Activated CD8-positive, alpha-beta memory T cell treated with anti-CD3 and anti-CD28 coated beads for 36 hours (primary cell): ENCODE measurements at regions not wholly inside any gene's neighbourhood (a gene's known extent, or its start where the extent isn't known, plus 50 kb on each side); places are given as distances from the start of the nearest gene placed in this dataset.

Experiments used
- CTCF ChIA-PET: fragments of 350-600 bp; sonication (Branson Sonifier 250); formaldehyde crosslinking; loops from one replicate; lab custom pipeline; 2021; ENCODE audit warnings: antibody characterized with exemption; lab: Charles Lee
- POLR2A ChIA-PET: fragments of 350-600 bp; sonication (Branson Sonifier 250); formaldehyde crosslinking; loops from one replicate; lab custom pipeline; 2021; ENCODE audit warnings: antibody characterized with exemption; lab: Charles Lee

DNA sequence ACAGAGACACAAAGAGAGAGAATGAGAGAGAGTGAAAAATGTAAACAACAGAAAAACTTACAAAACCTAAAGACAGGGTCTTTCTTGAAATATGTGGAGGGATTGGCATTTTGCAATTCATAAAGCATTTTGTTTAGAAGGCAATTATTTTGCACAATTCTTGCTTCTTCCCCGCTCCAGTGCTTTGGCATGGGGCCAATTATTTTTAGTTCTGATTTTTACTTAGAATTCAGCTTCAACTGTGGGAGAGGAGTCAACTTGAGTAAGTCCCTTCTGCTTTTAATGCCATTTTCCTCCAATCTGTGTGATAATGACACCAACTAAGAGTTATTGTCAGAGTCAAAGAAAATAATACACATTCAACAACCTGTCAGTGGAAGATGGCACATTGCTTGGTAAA, 1051.9 kb downstream of the NLGN4X start:
- ChIA-PET CTCF (no interaction called here), POLR2A (no interaction called here)

DNA sequence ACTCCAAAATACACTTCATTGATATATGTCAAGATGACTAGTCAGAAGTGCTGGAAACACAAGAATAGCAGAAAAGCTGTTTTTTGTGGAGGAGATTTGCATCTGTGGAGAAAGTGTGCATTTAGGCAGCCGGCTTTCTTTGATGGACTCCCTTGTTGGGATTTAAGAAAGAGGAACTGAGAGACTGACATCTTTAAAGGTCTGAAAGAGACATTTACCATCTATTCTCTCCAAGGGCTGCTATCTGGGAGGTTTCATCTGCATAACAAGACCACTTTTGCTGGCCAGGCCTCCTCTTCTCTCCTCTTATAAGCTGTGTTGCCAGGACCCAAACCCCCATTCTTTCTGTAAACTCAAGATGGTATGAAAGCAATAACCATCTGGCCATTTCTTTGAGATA, 1065.0 kb downstream of the NLGN4X start:
- CTCF ChIA-PET: no interaction called here
- POLR2A ChIA-PET: no interaction called here

DNA sequence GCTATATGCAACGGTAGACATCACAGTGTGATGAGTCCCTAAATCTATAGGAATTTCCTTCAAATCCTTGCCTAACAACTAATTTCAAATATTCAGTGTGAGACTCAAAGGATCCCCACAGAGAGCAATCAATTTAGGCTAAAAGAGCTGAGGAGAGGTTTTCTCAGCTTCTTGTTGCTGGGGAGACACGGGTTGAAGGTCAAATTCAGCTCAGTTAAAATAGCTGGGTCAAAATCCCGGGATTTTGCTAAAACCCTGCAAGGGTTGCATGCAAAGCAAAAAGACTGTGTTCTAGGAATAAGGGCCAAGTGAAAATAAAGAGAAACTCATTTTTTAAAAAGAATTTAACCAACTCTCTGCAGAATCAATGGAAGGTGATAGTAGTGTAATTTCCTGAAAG, 1073.4 kb downstream of the NLGN4X start:
- POLR2A ChIA-PET: no interaction called here
- CTCF ChIA-PET: no interaction called here

DNA sequence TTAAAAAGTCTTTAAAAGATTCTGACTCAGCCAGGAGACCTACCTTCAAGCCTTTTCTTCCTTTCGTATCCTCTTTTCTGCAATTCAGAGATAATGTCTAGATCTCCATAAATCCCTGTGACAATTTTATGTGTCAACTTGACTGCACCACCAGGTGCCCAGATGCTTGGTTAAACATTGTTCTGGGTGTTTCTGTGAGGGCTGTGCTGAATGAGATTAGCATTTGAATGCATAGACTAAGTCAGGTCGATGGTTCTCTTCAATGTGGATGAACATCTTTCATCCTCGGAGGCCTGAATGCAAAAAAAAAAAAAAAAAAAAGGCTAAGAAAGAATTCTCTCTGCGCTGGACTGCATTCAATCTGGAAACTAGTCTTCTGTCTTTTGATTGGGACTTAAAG, 1082.7 kb downstream of the NLGN4X start:
- ChIA-PET POLR2A (no interaction called here), CTCF (no interaction called here)

DNA sequence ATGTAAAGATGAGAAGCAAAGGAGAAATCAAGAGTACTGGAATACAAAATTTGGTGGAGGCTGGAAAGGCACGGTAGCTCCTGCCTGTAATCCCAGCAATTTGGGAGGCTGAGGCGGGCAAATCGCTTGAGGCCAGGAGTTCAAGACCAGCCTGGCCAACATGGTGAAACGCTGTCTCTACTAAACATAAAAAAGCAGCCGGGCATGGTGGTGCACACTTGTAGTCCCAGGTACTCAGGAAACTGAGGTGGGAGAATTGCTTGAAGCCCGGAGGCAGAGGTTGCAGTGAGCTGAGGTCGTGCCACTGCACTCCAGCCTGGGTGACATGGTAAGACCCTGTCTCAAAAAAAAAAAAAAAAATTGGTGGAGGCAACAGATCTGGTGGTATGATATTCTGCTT, 1086.0 kb downstream of the NLGN4X start:
- POLR2A ChIA-PET: no interaction called here
- CTCF ChIA-PET: no interaction called here

DNA sequence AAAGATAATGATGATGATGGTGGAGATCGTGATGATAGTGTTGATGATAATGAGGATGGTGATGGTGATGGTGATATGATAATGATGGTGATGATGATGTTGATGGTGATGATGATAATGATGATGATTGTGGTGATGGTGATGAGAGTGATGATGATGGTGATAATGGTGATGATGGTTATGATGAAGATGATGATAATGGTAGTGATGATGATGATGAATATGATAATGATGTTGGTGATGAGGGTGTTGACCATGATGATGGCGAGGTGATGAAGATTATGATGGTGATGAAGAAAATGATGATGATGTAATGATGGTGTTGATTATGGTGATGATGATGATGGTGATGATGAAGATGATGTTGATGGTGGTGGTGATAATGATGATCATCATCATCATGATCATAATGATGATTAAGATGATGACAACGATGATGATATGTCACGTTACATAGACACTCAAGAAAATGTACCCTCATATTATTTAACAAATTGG, 1106.4 kb downstream of the NLGN4X start:
- ChIA-PET POLR2A (no interaction called here), CTCF (interaction anchor here (0.6 kb wide), 1 partner anchor 110 kb away, joined by 5 read pairs; no protein-coding TSS in a partner anchor)

DNA sequence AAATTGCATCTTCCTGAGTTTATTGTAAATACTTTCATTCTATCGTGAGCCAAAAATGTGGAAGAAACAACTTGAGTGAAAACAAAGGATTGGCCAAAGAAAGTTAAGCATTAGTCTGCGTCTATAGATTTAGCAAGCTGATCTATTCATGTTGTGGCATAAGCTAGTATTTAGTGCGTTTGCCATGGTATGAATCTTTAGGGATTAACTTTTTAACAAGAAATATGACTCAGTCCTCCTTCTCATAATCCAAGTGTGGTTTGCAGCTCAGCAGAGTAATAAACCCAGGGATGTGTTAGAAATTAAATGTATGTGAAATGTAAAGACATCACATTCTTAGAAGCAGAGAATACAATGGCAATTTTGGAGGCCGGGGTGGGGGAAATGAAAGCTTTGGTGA, 1110.9 kb downstream of the NLGN4X start:
- CTCF ChIA-PET: no interaction called here

DNA sequence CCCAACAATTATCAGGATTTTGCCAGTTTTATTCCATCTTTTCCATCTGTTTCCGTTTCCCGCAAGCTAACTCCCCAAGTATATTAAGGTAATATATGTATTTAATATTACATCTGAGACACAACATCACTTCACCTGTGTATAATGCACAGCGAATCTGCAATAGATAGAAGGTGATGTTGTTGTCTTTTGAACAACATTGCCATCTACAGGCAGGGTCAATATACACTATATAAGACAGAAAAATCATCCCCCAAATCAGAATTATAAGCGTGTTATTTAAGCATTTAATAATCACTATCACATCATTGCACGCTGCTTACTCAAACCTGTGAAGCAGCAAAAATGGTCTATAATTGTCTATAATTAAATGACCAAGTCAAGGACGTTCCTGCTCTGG, 1115.5 kb downstream of the NLGN4X start:
- POLR2A ChIA-PET: no interaction called here
- CTCF ChIA-PET: no interaction called here

More for the DNA sequence above, 1110.9 kb downstream of the NLGN4X start:
- POLR2A ChIA-PET: no interaction called here

DNA sequence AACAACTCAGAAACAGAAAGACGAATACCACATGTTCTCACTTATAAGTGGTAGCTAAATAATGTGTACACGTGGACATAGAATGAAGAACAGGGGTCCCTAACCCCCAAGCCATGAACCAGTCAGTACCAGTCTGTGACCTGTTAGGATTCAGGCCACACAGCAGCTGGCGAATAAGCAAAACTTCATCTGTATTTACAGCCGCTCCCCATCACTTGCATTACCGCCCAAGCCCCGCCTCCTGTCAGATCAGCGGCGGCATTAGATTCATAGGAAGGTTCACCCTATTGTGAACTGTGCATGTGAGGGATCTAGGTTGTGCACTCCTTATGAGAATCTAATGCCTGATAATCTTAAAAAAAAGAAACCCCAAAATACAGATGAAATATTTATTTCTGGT, 1128.7 kb downstream of the NLGN4X start:
- POLR2A ChIA-PET: no interaction called here
- CTCF ChIA-PET: no interaction called here

DNA sequence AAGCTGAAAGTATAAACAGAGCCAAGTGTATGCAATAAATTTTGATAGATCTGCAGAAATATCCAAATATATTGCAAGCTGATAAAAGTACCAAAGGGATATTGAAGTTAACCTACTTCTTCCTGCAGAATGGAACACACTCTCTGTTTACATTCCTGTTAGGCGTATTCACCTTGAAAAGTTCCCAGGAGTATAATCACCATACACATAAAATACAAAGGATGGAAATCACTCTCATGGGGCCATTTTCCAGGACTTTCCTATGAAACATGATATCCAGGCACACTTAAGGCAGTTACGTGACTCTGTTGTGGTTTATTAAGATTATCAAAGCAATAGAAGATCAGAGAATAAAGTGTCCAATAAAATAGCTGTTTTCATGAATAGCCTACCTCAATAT, 1142.3 kb downstream of the NLGN4X start:
- ChIA-PET CTCF (no interaction called here), POLR2A (no interaction called here)

DNA sequence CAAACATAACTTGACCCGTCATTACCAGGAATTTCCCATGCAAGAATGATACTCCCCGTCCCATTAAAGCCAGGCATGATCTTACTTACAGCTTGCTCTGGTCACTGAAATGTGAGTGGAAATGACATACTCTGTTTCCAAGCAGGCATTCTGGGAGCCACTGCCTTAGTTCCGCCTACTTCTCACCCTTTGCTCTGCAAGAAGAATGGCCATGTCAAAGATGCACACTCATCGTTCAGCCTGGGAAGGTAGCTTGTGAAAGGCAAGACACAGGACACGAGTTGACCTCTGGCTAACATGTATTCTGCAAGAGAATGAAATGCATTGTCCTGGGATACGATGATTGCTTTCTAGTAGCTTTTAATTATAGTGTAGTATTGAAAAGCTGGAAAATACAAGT, 1144.4 kb downstream of the NLGN4X start:
- ChIA-PET CTCF (no interaction called here), POLR2A (no interaction called here)

DNA sequence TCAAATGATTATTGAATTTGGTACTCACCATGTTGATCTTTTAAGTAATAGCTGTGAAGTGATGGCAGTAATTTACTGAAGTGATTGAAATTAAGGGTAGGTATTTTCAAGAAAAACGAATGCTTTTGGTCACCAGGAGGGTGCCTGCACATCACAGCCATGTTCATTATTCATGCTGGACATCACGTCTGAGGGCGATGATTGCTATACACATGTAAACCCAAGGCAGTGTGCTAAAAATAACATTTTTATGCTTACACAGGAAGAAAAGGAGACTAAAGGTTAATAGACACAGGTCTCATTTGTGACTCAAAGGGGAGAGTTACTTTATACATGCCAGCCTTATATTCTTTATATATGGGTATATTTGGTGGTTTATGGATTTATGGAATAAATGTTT, 1146.0 kb downstream of the NLGN4X start:
- CTCF ChIA-PET: no interaction called here
- POLR2A ChIA-PET: no interaction called here

DNA sequence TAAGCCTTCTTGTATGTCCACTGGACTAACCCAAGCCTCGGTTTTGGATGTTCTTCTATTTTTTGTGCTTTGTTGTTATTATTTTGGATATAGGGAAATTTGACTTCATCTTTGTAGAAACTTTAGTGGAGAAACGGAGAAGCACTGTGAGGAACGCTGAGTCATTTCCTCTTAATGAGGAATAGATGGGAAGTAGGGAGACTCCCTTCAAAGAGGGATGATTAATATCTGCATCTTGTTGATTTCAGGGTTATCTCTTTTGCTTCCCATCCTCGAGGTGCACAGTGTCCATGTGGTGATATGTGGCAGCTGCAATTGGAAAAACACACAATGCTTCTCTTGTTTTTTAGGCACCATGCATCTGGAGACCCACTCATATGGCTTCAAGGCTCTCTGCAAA, 1147.9 kb downstream of the NLGN4X start:
- POLR2A ChIA-PET: no interaction called here
- CTCF ChIA-PET: no interaction called here

DNA sequence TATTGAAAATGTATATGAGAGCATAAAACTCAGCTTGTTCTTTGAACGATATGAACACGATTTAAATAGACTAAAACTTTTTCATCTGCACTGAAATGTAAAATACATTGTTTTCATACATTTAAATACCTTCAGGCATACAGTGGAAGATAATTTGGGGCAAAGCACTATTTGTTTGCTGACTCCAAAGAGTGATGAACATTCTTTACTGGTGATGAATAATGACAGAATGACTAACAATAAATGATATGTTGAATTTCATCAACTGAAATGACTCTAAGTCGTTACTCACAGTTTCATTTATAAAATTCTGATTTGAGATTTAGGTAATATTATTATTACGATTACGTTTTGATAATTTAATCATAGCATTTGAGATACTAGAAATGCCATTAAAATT, 1160.1 kb downstream of the NLGN4X start:
- ChIA-PET CTCF (no interaction called here), POLR2A (no interaction called here)

DNA sequence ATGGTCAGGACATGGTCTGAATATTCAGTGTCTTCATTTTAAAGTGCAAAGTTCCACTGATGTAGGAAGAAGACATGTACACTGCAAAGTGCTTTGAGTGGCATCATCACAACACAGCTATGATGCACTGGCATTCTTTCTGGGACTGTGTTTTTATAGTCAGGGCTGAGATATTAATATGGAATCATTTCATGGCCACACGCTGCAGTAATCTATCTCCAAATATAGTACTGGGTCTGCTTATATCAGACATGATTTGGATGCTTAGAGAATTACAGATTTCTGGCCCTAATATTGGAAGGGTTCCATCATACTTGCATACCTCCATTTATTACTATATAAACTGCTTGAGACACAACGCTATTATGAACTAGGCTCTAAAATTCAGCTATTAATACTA, 1170.9 kb downstream of the NLGN4X start:
- ChIA-PET POLR2A (no interaction called here), CTCF (no interaction called here)

DNA sequence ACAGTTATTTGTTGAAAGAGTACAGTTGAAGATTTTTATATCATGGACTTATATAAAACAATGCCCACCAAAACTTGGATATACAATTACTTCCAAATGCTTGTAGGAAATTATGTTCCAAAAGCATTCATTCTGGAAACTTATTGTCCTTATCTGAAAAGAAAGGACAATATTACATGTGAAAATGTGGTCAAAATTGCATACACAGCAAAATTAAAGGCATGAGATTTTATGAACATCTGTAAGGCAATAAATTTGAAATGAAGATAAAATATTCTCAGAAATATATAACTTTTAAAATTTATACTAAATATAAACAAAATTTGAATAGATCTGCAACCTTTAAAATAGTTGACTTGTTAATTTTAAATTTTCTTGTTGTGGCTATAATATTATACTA, 1173.8 kb downstream of the NLGN4X start:
- POLR2A ChIA-PET: no interaction called here
- CTCF ChIA-PET: no interaction called here

DNA sequence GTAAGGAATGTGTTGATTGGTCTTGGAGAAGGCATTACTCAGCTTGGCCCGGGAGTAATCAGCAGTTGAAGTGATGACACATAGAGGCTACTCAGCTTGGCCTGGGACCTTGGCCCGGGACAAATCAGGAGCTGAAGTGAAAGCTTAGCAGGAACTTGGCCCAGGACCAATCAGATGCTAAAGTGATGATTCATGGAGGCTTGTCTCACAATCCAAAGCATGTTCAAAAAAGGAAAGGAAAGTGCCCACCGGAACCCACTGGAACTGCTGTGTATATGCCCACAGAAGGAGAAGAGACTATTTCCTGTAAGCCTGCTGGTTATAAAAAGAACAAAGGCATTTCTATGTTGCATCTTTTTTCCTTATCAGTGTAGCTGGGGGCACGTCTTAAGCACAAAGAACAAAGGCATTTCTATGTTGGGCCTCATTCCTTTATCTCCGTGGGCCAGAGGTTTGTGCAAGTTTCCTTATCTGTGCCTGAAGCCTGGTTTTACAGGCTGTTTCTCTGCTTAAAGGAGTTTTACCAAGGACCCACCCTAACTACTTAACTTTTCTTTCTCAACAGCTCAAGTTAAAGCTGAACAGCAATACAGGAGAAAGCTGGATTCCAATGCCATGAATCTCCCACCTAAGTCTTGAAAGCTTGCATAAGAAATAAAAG, 1176.7 kb downstream of the NLGN4X start:
- POLR2A ChIA-PET: no interaction called here

DNA sequence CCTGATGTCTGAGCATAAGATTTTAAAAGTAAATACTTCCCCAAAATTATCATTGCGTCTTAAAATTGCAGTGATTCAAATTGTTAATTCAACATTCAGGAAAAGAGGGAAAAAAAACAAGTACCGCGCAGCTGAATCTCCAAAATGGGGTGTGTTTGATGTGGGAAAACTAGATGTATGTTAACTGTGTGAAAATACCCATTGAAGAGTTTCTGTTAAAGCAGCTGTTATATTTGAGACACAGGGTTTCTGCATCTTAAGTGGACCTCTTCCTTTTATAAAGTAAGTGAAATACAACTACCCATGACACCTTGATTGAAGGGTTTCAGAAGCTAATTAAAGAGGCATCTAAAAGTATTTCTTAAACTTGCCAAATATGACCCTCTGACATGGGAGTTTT, 1186.1 kb downstream of the NLGN4X start:
- CTCF ChIA-PET: no interaction called here

More for the DNA sequence above, 1176.7 kb downstream of the NLGN4X start:
- CTCF ChIA-PET: no interaction called here

DNA sequence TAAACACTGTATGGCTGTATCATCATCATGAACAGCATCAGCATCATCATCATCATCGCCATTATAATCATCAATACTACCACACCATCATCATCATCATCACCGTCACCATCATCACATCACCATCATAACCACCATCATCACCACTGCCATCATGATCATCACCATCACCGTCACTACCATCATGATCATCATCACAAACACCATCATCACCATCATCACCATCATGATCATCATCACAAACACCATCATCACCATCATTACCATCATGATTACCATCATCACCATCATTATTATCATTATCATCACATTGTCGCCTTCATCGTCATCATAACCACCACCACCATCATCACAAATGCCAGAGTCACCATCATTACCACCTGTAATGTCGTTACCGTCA, 1196.9 kb downstream of the NLGN4X start:
- POLR2A ChIA-PET: no interaction called here

More for the DNA sequence above, 1186.1 kb downstream of the NLGN4X start:
- POLR2A ChIA-PET: no interaction called here

DNA sequence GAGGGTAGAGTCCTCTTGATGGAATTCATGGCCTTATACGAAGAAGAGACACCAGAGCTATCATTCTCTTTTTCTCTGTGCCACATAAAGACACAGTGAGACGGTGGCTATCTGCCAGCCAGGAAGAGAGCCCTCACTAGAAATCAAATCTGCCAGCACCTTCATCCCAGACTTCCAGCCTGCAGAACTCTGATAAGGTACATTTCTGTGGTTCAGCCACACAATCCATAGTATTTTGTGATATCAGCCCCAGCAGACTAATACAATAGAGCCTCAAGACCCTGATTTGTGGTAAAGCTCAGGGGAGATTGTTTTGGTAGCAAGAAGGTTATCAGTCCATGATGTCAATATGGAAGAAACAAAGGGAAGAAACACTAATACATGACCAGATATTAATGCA, 1213.2 kb downstream of the NLGN4X start:
- ChIA-PET CTCF (no interaction called here), POLR2A (no interaction called here)

More for the DNA sequence above, 1196.9 kb downstream of the NLGN4X start:
- CTCF ChIA-PET: no interaction called here

DNA sequence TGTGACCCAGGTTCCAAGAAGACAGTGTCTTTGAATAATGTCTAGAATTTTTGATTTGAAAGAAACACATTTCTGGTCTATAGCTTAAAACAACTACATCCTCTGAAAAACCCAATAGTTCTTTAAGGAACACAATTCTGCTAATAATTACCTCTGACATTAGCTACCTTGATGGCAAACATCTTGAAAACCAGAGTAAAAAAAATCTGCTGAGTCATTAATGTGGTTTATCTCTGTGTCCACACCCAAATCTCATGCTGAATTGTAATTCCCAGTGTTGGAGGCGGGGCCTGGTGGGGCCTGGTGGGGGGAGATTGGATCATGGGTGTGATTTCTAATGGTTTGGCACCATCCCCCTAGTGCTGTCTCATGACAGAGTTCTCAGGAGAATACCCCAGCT, 1233.8 kb downstream of the NLGN4X start:
- ChIA-PET CTCF (no interaction called here), POLR2A (no interaction called here)

DNA sequence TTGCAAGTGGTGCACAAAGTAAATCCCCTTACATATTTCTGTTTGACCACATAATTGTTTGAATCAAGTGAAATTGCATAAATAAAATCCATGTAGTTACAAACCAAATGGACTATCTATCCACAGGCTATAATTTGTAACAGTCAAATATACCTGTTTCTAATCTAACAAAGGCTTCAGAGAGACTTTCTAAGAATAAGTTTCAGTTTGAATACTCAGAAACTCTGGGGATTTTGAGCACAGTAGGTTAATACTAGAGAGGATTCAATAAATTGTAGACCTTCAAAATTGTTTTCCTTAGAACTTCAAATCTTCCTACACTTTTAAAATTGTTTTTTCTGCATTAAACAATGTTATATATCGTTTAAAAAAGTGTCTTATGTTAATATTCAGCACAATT, 1250.1 kb downstream of the NLGN4X start:
- POLR2A ChIA-PET: no interaction called here
- CTCF ChIA-PET: no interaction called here
